BLaER1 treated with 17β-estradiol and CSF1 and Interleukin-3, amounts not matched to agents 10 nM and 100 nM (cell line): ENCODE measurements at regions not wholly inside any gene's neighbourhood (a gene's known extent, or its start where the extent isn't known, plus 50 kb on each side); places are given as distances from the start of the nearest gene placed in this dataset.

Experiments
- H3K27ac ChIP-seq, 11 experiments: shearing (Covaris generic); formaldehyde crosslinking; 2 replicates each; pipeline ENCODE4 v1.8.1; 2022
- H3K27me3 ChIP-seq, 11 experiments: shearing (Covaris generic); formaldehyde crosslinking; 2 replicates each; pipeline ENCODE4 v1.8.1; 2022
- H3K36me3 ChIP-seq, 11 experiments: shearing (Covaris generic); formaldehyde crosslinking; 2 replicates each; pipeline ENCODE4 v1.8.1; 2022
- H3K4me1 ChIP-seq, 10 experiments: shearing (Covaris generic); formaldehyde crosslinking; 2 replicates each; pipeline ENCODE4 v1.8.1; 2022
- H3K4me2 ChIP-seq, 11 experiments: shearing (Covaris generic); formaldehyde crosslinking; 2 replicates each; pipeline ENCODE4 v1.8.1; 2022
- H3K4me3 ChIP-seq, 10 experiments: shearing (Covaris generic); formaldehyde crosslinking; 2 replicates each; pipeline ENCODE4 v1.8.1; 2022
- H3K9ac ChIP-seq, 11 experiments: shearing (Covaris generic); formaldehyde crosslinking; 2 replicates each; pipeline ENCODE4 v1.8.1; 2022
- H3K9me3 ChIP-seq, 11 experiments: shearing (Covaris generic); formaldehyde crosslinking; replicated peaks in 1 of 11; 2 replicates each; pipeline ENCODE4 v1.8.1; 2022
- H4K20me1 ChIP-seq, 11 experiments: shearing (Covaris generic); formaldehyde crosslinking; 2 replicates each; pipeline ENCODE4 v1.8.1; 2022
- Cebpa-rat ChIP-seq, 11 experiments: shearing (Covaris generic); IDR thresholded peaks; 2 replicates each; pipeline ENCODE4 v1.8.1; 2022

GRCh38 chr4:95610061-95610569 lies 61.3 kb upstream of the UNC5C start:
- H3K4me3 ChIP-seq, result no peak overlapping the region
- no peaks in the 10 kb centered on the region for H3K36me3 ChIP-seq
- no peaks in the 10 kb centered on the region for H3K27me3 ChIP-seq
- peak overlapping the region in 3 of 11 experiments; percentile 7 to 69 (median 10); a peak in 4 of 22 replicates for H3K27ac ChIP-seq
- H3K9me3 ChIP-seq, result no peaks in the 10 kb centered on the region
- H3K4me1 ChIP-seq, result peaks cover 0 to 22% (median 0%) of the 10 kb centered on the region in 10 experiments; a peak in 4 of 20 replicates
- H3K4me2 ChIP-seq, result peak overlapping the region in 3 of 11 experiments; percentile 3 to 71 (median 58); a peak in 5 of 22 replicates
- H3K9ac ChIP-seq, result no peak overlapping the region
- H4K20me1 ChIP-seq, result no peaks in the 10 kb centered on the region
- no peak for TF ChIP-seq Cebpa-rat (IDR thresholded peaks at IDR 0.05)

- Histone ChIP-seq H3K9me3 (no peaks in the 10 kb centered on the region), H3K27me3 (no peaks in the 10 kb centered on the region), H3K4me2 (peak overlapping the region in 1 of 11 experiments; percentile 37; a peak in 2 of 22 replicates), H3K36me3 (no peaks in the 10 kb centered on the region), H3K27ac (no peak overlapping the region), H3K4me1 (peaks cover 0 to 26% (median under 1%) of the 10 kb centered on the region in 10 experiments; a peak in 7 of 20 replicates), H4K20me1 (no peaks in the 10 kb centered on the region), H3K9ac (no peak overlapping the region), H3K4me3 (no peak overlapping the region)
- TF ChIP-seq Cebpa-rat (IDR thresholded peaks at IDR 0.05), result no peak
These were observed 58.0 kb upstream of the UNC5C start for GRCh38 chr4:95606739-95607138.

GRCh38 chr4:95603393-95603792 lies 54.6 kb upstream of the UNC5C start:
- Histone ChIP-seq H3K9ac (no peak overlapping the region), H3K9me3 (no peaks in the 10 kb centered on the region), H4K20me1 (no peaks in the 10 kb centered on the region), H3K36me3 (no peaks in the 10 kb centered on the region), H3K4me1 (peaks cover 0 to 34% (median 8%) of the 10 kb centered on the region in 10 experiments; a peak in 10 of 20 replicates), H3K4me3 (no peak overlapping the region), H3K27me3 (no peaks in the 10 kb centered on the region), H3K4me2 (no peak overlapping the region), H3K27ac (no peak overlapping the region)
- TF ChIP-seq Cebpa-rat (IDR thresholded peaks at IDR 0.05), result no peak

- Histone ChIP-seq H3K4me3 (no peak overlapping the region), H3K4me1 (peaks cover 0 to 34% (median 8%) of the 10 kb centered on the region in 10 experiments; a peak in 10 of 20 replicates), H3K36me3 (no peaks in the 10 kb centered on the region), H3K27me3 (no peaks in the 10 kb centered on the region), H3K9me3 (no peaks in the 10 kb centered on the region), H3K9ac (no peak overlapping the region), H4K20me1 (no peaks in the 10 kb centered on the region), H3K27ac (no peak overlapping the region), H3K4me2 (no peak overlapping the region)
- no peak for TF ChIP-seq Cebpa-rat (IDR thresholded peaks at IDR 0.05)
These were observed 54.1 kb upstream of the UNC5C start for GRCh38 chr4:95602872-95603271.

- Histone ChIP-seq H3K4me2 (peak overlapping the region in 4 of 11 experiments; percentile 10 to 73 (median 62); a peak in 5 of 22 replicates), H3K4me1 (peaks cover 0 to 25% (median 8%) of the 10 kb centered on the region in 10 experiments; a peak in 10 of 20 replicates), H3K27me3 (no peaks in the 10 kb centered on the region), H3K36me3 (no peaks in the 10 kb centered on the region), H3K9ac (no peak overlapping the region), H3K9me3 (no peaks in the 10 kb centered on the region), H3K4me3 (no peak overlapping the region), H4K20me1 (no peaks in the 10 kb centered on the region), H3K27ac (peak overlapping the region in 2 of 11 experiments; percentile 63 to 72; a peak in 1 of 22 replicates)
- TF ChIP-seq Cebpa-rat (IDR thresholded peaks at IDR 0.05), result no peak
These were observed 52.6 kb upstream of the UNC5C start for GRCh38 chr4:95601356-95601755.

- peak overlapping the region in 4 of 11 experiments; percentile 29 to 73 (median 62); a peak in 5 of 22 replicates for H3K4me2 ChIP-seq
- H3K9me3 ChIP-seq, result no peaks in the 10 kb centered on the region
- no peaks in the 10 kb centered on the region for H4K20me1 ChIP-seq
- no peaks in the 10 kb centered on the region for H3K27me3 ChIP-seq
- peak overlapping the region in 3 of 11 experiments; percentile 60 to 72 (median 63); a peak in 5 of 22 replicates for H3K27ac ChIP-seq
- no peaks in the 10 kb centered on the region for H3K36me3 ChIP-seq
- no peak for TF ChIP-seq Cebpa-rat (IDR thresholded peaks at IDR 0.05)
- H3K4me1 ChIP-seq, result peaks cover 0 to 25% (median 8%) of the 10 kb centered on the region in 10 experiments; a peak in 10 of 20 replicates
- H3K4me3 ChIP-seq, result peak overlapping the region in 2 of 10 experiments; percentile 7 to 11; a peak in 2 of 20 replicates
- peak overlapping the region in 3 of 11 experiments; percentile 26 to 38 (median 28); a peak in 4 of 22 replicates for H3K9ac ChIP-seq
These were observed 51.1 kb upstream of the UNC5C start for GRCh38 chr4:95599777-95600400.
